ENCODE measurements at regions not wholly inside any gene's neighbourhood (a gene's known extent, or its start where the extent isn't known, plus 50 kb on each side); places are given as distances from the start of the nearest gene placed in this dataset.
"Not testable (repeated sequence)": the region's sequence is repeated elsewhere in the genome, so short reads cannot be mapped to it uniquely, and the experiment has no call there.

GRCh38 chr2:87414795-87415570 lies 332.9 kb upstream of the PLGLB2 start:
- H3K4me3 ChIP-seq (ENCODE audit: low read depth, low read length); POLR2A ChIA-PET; H3K9me3 ChIP-seq (ENCODE audit: control insufficient read depth, insufficient read depth, low read depth, low read length); H3K36me3 ChIP-seq (ENCODE audit: control insufficient read depth in 2 of 2, insufficient read depth in 1 of 2, low read length in 2 of 2); H3K27ac ChIP-seq (ENCODE audit: extremely low read depth, low read depth, low read length); CTCF ChIA-PET; H3K4me1 ChIP-seq (ENCODE audit: control insufficient read depth, insufficient read depth, low read length): not testable (repeated sequence)

DNA sequence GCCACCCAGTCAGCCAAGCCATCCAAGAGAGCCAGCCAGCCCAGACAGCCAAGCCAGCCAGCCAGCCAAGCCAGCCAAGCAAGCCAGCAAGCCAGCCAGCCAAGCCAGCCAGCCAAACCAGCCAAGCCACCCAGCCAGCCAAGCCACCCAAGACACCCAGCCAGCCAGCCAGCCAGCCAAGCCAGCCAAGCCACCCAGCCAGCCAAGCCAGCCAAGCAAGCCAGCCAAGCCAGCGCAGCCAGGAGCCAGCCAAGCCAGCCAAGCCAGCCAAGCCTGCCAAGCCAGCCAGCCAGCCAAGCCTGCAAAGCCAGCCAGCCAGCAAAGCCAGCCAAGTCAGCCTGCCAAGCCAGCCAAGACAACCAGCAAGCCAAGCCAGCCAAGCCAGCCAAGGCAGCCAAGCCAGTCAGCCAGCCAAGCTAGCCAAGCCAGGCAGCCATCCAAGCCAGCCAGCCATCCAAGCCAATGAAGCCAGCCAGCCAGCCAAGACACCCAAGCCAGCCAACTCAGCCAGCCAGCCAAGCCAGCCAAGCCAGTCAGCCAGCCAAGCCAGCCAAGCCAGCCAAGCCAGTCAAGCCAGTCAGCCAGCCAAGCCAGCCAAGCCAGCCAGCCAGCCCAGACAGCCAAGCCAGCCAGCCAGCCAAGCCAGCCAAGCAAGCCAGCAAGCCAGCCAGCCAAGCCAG lies 332.2 kb upstream of the PLGLB2 start:
- H3K9me3 ChIP-seq (ENCODE audit: control insufficient read depth, insufficient read depth, low read depth, low read length); CTCF ChIA-PET; H3K27ac ChIP-seq (ENCODE audit: extremely low read depth, low read depth, low read length); H3K4me1 ChIP-seq (ENCODE audit: control insufficient read depth, insufficient read depth, low read length); H3K4me3 ChIP-seq (ENCODE audit: low read depth, low read length); H3K36me3 ChIP-seq (ENCODE audit: control insufficient read depth in 2 of 2, insufficient read depth in 1 of 2, low read length in 2 of 2); POLR2A ChIA-PET: not testable (repeated sequence)

- POLR2A ChIA-PET; H3K9me3 ChIP-seq (ENCODE audit: control insufficient read depth, insufficient read depth, low read depth, low read length); H3K27ac ChIP-seq (ENCODE audit: extremely low read depth, low read depth, low read length); H3K4me3 ChIP-seq (ENCODE audit: low read depth, low read length); H3K4me1 ChIP-seq (ENCODE audit: control insufficient read depth, insufficient read depth, low read length); H3K36me3 ChIP-seq (ENCODE audit: control insufficient read depth in 2 of 2, insufficient read depth in 1 of 2, low read length in 2 of 2); CTCF ChIA-PET: not testable (repeated sequence)
These were observed 331.7 kb upstream of the PLGLB2 start for GRCh38 chr2:87416266-87416592.

DNA sequence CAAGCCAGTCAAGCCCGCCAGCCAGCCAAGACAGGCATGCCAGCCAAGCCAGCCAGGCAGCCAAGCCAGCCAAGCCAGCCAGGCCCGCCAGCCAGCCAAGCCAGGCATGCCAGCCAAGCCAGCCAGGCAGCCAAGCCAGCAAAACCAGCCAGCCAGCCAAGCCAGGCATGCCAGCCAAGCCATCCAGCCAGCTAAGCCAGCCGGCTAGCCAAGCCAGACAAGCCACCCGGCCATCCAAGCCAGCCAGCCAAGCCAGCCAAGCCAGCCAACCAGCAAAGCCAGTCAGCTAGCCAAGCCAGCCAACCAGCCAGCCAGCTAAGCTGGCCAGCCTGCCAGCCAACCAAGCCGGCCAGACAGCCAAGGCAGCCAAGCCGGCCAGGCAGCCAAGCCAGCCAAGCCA lies 330.7 kb upstream of the PLGLB2 start:
- H3K27ac ChIP-seq (ENCODE audit: extremely low read depth, low read depth, low read length); POLR2A ChIA-PET; H3K4me1 ChIP-seq (ENCODE audit: control insufficient read depth, insufficient read depth, low read length); CTCF ChIA-PET; H3K36me3 ChIP-seq (ENCODE audit: control insufficient read depth in 2 of 2, insufficient read depth in 1 of 2, low read length in 2 of 2); H3K4me3 ChIP-seq (ENCODE audit: low read depth, low read length); H3K9me3 ChIP-seq (ENCODE audit: control insufficient read depth, insufficient read depth, low read depth, low read length): not testable (repeated sequence)

- POLR2A ChIA-PET; H3K4me3 ChIP-seq (ENCODE audit: low read depth, low read length): not testable (repeated sequence)
These were observed 329.9 kb upstream of the PLGLB2 start for GRCh38 chr2:87417742-87418567.

GRCh38 chr2:87418823-87419822 lies 328.8 kb upstream of the PLGLB2 start:
- H3K4me1 ChIP-seq (ENCODE audit: control insufficient read depth, insufficient read depth, low read length); H3K4me3 ChIP-seq (ENCODE audit: low read depth, low read length); POLR2A ChIA-PET; CTCF ChIA-PET; H3K27ac ChIP-seq (ENCODE audit: extremely low read depth, low read depth, low read length); H3K36me3 ChIP-seq (ENCODE audit: control insufficient read depth in 2 of 2, insufficient read depth in 1 of 2, low read length in 2 of 2); H3K9me3 ChIP-seq (ENCODE audit: control insufficient read depth, insufficient read depth, low read depth, low read length): not testable (repeated sequence)

More at GRCh38 chr2:87417742-87418567, 329.9 kb upstream of the PLGLB2 start:
- H3K9me3 ChIP-seq (ENCODE audit: control insufficient read depth, insufficient read depth, low read depth, low read length); CTCF ChIA-PET; H3K36me3 ChIP-seq (ENCODE audit: control insufficient read depth in 2 of 2, insufficient read depth in 1 of 2, low read length in 2 of 2); H3K27ac ChIP-seq (ENCODE audit: extremely low read depth, low read depth, low read length); H3K4me1 ChIP-seq (ENCODE audit: control insufficient read depth, insufficient read depth, low read length): not testable (repeated sequence)

DNA sequence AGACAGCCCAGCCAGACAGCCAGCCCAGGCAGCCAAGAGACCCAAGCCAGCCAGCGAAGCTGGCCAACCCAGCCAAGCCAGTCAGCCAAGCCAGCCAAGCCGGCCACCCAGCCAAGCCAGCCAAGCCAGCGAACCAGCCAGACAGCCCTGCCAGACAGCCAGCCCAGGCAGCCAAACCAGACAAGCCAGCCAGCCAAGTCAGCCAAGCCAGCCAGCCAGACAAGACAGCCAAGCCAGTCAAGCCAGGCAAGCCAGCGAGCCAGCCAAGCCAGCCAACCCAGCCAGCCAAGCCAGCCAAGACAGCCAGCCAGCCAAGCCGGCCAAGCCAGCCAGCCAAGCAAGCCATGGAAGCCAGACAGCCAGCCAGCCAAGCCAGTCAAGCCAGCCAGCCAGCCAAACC lies 327.9 kb upstream of the PLGLB2 start:
- H3K4me3 ChIP-seq (ENCODE audit: low read depth, low read length); H3K27ac ChIP-seq (ENCODE audit: extremely low read depth, low read depth, low read length); H3K4me1 ChIP-seq (ENCODE audit: control insufficient read depth, insufficient read depth, low read length); H3K36me3 ChIP-seq (ENCODE audit: control insufficient read depth in 2 of 2, insufficient read depth in 1 of 2, low read length in 2 of 2); H3K9me3 ChIP-seq (ENCODE audit: control insufficient read depth, insufficient read depth, low read depth, low read length); POLR2A ChIA-PET; CTCF ChIA-PET: not testable (repeated sequence)

DNA sequence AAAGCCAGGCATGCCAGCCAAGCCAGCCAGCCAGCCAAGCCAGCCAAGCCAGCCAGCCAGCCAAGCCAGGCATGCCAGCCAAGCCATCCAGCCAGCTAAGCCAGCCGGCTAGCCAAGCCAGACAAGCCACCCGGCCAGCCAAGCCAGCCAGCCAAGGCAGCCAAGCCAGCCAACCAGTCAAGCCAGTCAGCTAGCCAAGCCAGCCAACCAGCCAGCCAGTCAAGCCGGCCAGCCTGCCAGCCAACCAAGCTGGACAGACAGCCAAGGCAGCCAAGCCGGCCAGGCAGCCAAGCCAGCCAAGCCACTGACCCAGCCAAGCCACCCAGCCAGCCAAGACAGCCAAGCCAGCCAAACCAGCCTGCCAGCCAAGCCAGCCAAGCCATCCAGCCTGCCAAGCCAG lies 326.9 kb upstream of the PLGLB2 start:
- H3K9me3 ChIP-seq (ENCODE audit: control insufficient read depth, insufficient read depth, low read depth, low read length); H3K27ac ChIP-seq (ENCODE audit: extremely low read depth, low read depth, low read length); CTCF ChIA-PET; POLR2A ChIA-PET; H3K4me1 ChIP-seq (ENCODE audit: control insufficient read depth, insufficient read depth, low read length); H3K36me3 ChIP-seq (ENCODE audit: control insufficient read depth in 2 of 2, insufficient read depth in 1 of 2, low read length in 2 of 2); H3K4me3 ChIP-seq (ENCODE audit: low read depth, low read length): not testable (repeated sequence)

DNA sequence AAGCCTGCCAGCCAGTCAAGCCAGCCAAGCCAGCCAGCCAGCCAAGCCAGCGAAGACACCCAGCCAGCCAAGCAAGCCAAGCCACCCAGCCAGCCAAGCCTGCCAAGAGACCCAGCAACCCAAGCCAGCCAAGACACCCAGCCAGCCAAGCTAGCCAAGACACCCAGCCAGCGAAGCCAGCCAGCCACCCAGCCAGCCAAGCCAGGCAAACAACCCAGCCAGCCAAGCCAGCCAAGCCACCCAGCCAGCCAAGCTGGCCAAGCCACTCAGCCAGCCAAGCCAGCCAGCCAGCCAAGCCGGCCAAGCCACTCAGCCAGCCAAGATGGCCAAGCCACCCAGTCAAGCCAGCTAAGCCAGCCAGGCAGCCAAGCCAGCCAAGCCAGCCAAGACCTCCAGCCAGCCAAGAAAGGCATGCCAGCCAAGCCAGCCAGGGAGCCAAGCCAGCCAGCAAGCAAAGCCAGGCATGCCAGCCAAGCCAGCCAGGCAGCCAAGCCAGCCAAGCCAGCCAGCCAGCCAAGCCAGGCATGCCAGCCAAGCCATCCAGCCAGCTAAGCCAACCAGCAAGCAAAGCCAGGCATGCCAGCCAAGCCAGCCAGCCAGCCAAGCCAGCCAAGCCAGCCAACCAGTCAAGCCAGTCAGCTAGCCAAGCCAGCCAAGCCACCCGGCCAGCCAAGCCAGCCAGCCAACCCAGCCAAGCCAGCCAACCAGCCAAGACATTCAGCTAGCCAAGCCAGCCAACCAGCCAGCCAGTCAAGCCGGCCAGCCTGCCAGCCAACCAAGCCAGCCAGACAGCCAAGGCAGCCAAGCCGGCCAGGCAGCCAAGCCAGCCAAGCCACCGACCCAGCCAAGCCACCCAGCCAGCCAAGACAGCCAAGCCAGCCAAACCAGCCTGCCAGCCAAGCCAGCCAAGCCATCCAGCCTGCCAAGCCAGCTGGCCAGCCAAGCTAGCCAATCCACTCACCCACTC lies 323.8 kb upstream of the PLGLB2 start:
- H3K9me3 ChIP-seq (ENCODE audit: control insufficient read depth, insufficient read depth, low read depth, low read length); H3K27ac ChIP-seq (ENCODE audit: extremely low read depth, low read depth, low read length); POLR2A ChIA-PET; H3K4me1 ChIP-seq (ENCODE audit: control insufficient read depth, insufficient read depth, low read length); H3K4me3 ChIP-seq (ENCODE audit: low read depth, low read length); CTCF ChIA-PET; H3K36me3 ChIP-seq (ENCODE audit: control insufficient read depth in 2 of 2, insufficient read depth in 1 of 2, low read length in 2 of 2): not testable (repeated sequence)

GRCh38 chr2:87424763-87425154 lies 323.1 kb upstream of the PLGLB2 start:
- POLR2A ChIA-PET; H3K4me1 ChIP-seq (ENCODE audit: control insufficient read depth, insufficient read depth, low read length); H3K27ac ChIP-seq (ENCODE audit: extremely low read depth, low read depth, low read length); CTCF ChIA-PET; H3K9me3 ChIP-seq (ENCODE audit: control insufficient read depth, insufficient read depth, low read depth, low read length); H3K36me3 ChIP-seq (ENCODE audit: control insufficient read depth in 2 of 2, insufficient read depth in 1 of 2, low read length in 2 of 2); H3K4me3 ChIP-seq (ENCODE audit: low read depth, low read length): not testable (repeated sequence)
